D721Med (cell line): ENCODE measurements at regions not wholly inside any gene's neighbourhood (a gene's known extent, or its start where the extent isn't known, plus 50 kb on each side); places are given as distances from the start of the nearest gene placed in this dataset.

ENCODE experiments used
- DNase-seq: peaks from one replicate; pipeline ENCODE4 v3.0.0; 2011; ENCODE audit warnings: low spot score; ENCODE audit not compliant: insufficient read length
- FAIRE-seq: peaks from 2 replicates; lab custom pipeline; 2011; peaks lifted over from hg19 to GRCh38; lab: Jason Lieb, UNC
- CTCF ChIP-seq: IDR thresholded peaks from 2 replicates; pipeline ENCODE4 v1.5.1; 2012; ENCODE audit warnings: mild to moderate bottlenecking, control low read depth; ENCODE audit not compliant: insufficient read depth; ENCODE audit errors: missing control alignments

- no peak for TF ChIP-seq CTCF
- DNase-seq (no peak), FAIRE-seq (no peak)
Measured at GRCh38 chr10:88129013-88129412, 265.6 kb downstream of the PTEN start.

GRCh38 chr10:88130912-88131311, 267.5 kb downstream of the PTEN start:
- FAIRE-seq (no peak), DNase-seq (no peak)
- TF ChIP-seq CTCF: no peak

GRCh38 chr10:88131511-88132139, 268.2 kb downstream of the PTEN start:
- FAIRE-seq (no peak), DNase-seq (no peak)
- TF ChIP-seq CTCF: no peak

- DNase-seq (no peak), FAIRE-seq (no peak)
- no peak for TF ChIP-seq CTCF
Measured at GRCh38 chr10:88136712-88137111, 273.3 kb downstream of the PTEN start.

GRCh38 chr10:88138319-88138848, 275.0 kb downstream of the PTEN start:
- DNase-seq: no peak
- no peak for TF ChIP-seq CTCF
- FAIRE-seq: no peak

GRCh38 chr10:88147000-88147798, 283.8 kb downstream of the PTEN start:
- TF ChIP-seq CTCF: no peak
- FAIRE-seq (no peak), DNase-seq (no peak)

- DNase-seq: no peak
- FAIRE-seq: no peak
- TF ChIP-seq CTCF: no peak
Measured at GRCh38 chr10:88149906-88150305, 286.5 kb downstream of the PTEN start.
